ENCODE measurements at regions not wholly inside any gene's neighbourhood (a gene's known extent, or its start where the extent isn't known, plus 50 kb on each side); places are given as distances from the start of the nearest gene placed in this dataset.
"Not testable (repeated sequence)": the region's sequence is repeated elsewhere in the genome, so short reads cannot be mapped to it uniquely, and the experiment has no call there.

DNA sequence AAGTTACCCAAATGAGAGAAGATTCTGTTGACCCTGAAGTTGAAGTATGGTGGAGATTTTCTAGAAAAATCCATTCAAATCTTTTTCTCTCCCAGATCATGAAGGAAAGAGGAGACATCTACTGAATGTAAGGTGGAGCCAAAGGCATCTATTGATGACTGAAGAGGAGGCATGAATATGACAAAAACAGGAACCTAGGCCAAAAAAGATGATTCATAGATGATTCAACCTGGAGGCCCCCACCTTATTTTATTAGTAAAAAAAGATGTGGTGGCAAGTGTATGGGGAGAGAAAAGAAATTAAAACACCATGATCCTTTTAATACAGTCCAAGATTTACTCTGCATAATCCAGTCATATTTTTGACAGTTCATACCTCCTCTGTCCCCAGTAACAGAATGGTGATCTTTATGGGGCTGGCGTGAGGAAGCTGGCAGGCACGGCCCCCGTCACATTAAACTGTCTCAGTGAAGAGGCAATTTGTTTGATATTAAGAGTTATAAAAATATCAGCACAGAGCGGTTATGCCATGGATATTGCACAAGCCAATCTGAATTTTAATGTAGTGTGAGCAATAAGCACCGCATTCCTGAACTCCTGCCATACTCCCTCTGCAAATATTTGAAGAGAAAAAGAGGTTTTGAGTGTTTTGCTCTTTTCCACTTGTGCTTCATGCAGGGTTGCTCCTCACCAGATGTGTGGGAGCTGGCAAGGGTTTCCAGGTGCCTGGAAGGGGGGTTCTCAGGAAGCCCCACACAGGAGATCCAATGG, 94.4 kb downstream of the TRIM43 start:
- DNase-seq (ENCODE audit: low spot score): not testable (repeated sequence)

DNA sequence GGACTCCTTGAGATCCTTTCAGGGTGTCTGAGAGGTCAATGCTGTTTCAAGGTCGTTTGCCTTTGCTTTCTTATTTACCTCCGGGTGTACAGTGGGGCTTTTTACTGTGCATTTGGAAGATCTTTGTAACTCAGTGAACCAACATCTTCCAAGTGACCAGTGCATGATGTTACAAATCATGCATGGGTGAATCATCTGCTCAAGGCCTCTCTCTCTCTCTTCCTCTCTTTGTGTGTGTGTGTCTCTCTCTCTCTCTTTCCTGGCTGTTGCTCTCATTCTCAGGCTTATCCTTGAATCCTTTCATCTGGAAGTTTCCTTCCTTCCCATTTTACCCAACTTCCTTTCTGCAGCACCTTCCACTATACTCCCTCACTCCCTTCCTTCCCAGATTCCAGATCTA, 96.1 kb downstream of the TRIM43 start:
- DNase-seq (ENCODE audit: low spot score): not testable (repeated sequence)

DNA sequence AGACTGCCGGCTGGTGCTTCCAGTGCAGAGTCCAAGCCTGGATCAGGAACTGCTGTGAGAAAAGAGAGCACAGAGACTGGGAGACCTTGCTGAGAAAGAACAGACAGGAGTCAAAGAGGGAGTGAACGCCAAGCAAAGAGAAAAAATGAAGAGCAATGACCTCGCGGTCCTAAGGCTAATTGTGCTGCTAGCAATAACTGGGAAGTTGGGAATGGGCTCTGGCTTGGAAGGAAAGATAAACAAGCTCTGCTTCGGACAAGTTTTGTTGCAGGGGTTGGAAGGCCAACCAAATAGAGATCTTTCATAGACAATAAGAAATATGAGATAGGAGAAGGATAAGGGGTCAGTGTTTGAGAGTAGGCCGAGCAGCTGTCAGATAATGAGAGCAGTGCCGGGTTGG, 99.4 kb downstream of the TRIM43 start:
- not testable (repeated sequence) for DNase-seq (ENCODE audit: low spot score)

DNA sequence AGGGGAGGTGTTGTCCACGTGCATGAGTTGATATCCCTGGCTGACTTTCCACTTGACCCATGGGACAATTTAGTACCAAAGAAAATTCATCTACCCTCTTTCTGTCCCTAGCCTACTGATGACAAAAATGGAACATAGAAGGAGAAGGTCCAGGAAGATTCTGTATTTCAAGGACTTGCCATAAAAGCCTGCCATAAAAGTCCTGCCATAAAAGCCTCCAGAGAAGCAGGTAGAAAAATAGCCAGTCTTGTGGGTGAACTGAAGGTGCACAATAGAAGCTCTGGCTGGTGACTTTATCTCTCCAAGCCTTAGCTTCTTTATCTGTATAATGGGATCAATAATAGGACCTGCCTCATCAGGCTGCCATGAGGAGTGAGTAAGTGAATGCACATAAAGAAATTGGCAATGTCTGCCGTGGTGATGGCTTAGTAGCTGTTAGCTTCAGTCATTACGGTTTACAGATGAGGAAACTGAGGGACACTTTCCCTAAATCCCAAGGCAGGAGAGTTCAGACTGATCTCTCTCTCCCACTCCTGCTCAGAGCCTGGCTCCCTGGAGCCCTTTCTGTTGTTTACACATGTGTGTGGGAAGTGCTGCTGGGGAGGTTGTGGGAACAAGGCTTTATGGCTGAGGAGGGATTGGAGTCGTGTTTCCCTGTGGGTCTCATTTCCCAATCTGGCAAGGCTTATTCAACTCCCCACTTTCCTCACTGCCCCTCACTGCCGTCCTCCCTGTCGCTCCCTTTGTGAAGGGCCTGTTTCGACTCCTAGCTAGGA, 101.5 kb downstream of the TRIM43 start:
- not testable (repeated sequence) for DNase-seq (ENCODE audit: low spot score)

DNA sequence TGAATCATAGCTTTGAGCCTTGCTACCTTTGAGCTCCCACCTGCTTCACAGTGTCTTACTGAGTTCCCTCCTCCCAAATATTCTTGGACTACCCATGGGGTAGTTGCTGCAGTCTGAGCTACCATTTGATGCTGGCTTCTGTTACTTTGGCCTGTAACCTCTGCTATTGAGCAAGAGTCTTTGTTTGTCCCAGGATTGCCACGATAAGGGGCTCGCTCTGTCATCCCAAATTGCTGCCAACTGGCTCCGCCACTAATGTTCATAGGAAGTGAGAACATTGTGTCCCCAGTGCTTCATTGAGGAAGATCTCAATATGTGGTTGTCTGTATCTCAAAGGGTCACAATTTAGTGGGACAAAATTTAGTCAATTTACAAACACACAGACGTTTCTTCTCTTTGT, 103.8 kb downstream of the TRIM43 start:
- DNase-seq (ENCODE audit: low spot score): no peak

DNA sequence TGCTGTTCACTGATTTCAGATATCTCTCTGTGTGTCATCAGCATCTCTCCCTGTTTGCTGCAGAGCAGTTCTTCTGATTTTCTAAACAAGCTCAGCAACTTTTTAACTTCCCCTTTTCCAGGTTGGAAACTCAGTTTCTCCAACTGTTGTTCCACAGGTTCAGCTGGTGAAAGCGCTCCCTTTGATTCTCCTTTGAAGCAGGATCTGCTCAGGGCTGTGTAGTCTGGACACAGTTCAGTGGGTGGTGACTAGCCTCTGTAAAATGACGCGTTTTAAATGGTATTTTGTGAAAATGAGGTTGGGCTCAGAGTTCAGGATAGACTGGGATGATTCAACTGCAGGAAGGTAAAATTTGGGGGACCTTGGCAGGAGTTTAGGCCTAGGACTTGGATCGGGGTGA, 106.3 kb downstream of the TRIM43 start:
- DNase-seq (ENCODE audit: low spot score): no peak

DNA sequence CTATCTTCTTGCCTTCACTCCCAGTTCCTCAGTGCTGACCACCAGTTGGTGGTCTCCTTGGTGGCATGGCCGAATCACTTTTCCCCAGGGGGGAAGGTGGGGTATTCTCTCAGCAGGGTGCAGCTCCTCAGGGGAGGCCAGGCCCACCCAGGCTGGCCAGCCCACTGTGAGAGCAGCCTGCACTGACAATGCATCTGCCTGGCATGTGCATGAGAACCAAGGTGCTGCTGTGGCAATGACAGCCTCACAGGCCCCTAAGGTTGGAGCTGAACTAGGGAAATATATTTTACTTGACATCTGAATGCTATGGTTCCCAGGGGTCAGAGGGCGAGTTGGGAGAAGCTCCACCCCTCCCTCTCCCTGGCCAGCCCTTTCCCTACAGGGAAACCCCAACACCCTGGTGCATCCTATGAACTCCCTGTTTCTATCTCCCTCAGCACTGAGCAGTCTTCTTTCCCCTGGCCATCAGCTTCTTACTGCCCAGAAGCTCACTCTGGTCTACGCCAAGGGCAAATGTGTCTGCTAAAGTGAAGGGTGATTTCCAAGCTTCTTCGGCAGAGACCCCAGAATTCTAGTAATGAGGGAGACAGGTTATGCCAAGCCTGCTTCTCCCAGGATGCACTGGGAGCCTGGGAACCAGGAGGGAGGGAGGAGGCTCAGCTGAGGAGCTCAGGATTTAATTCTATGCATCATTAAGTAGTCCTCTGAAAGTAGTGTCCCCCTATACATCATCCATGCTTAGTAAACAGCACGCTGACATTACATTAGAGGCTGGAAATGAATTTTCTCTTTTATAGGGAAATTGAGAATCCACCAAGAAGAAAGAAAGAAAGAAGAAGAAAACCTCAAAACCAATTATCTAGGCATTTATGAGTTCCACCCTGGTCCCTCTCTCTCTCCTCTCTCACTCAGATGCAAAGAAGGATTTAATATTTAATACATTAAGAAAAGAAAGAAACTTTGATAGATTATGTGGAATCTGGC, 107.7 kb downstream of the TRIM43 start:
- DNase-seq (ENCODE audit: low spot score): not testable (repeated sequence)

DNA sequence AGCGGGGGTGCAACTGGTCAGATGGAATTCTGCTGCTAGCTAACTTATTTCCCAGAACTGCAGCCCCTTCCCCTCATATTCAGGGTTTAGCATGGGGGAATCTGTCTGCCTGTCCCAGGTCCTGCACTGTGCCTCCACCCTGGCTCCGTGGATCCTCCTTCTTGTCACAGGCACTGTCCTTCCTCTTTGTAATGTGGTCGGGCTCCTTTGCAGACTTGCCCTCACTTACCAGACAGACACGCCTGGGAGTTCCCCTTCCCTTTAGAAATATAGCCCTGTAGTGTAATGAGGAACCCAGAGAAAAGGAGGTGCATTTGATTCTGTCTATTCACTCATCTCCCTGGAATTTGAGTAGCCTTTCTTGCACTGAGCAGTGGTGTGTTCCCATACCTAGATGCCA, 108.7 kb downstream of the TRIM43 start:
- no peak for DNase-seq (ENCODE audit: low spot score)

DNA sequence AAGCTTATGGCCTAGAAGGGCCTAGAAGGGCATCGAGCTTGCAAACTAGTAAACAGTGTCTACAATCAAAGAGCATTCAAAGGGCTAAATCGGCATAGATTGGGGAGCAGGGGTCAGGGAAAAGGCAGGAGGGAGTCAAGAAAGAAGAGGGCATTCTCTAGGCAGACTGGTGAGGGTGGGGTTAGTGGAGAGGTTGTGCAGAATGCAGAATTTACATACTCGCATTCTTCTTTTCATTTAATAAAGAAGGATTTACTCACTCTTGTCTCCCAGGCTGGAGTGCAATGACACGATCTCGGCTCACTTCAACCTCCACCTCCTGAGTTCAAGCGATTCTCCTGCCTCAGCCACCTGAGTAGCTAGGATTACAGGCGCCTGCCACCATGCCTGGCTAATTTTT, 110.7 kb downstream of the TRIM43 start:
- DNase-seq (ENCODE audit: low spot score): no peak

DNA sequence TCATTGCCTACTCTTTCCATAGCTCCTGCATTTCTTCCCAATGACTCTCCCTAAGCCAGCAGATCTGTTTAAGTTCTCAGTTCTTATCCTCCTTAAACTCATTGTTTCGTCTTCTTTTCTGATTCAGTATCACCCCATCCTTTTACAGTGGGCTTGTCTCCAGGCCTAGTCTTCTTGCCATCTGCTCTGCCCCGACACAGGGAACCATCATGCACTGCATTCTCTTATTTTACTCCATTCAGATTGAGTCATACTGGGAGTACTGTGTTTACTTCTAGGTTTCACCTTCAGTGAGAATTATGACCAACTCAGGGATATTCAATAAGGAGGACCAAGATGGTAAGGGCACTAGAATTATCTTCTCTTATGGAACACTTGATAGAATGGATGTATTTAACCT, 115.4 kb downstream of the TRIM43 start:
- not testable (repeated sequence) for DNase-seq (ENCODE audit: low spot score)

DNA sequence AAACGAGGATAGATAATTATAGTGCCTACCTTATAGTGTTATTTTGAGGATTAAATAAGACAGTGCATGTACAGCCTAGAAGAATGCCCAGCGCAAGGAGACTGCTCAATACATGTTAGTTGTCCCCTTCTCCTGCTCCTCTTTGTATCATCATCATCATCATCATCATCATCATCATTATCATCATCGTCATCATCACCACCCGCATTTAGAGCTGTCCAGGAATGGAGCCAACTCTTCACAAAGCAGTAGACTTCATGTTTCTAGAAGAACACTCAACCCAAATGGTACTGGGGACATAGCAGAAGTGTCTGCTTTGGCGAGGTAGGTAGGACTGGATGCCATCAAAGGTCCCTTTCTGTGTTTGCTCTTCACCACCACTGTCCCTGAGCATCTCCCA, 116.0 kb downstream of the TRIM43 start:
- no peak for DNase-seq (ENCODE audit: low spot score)

DNA sequence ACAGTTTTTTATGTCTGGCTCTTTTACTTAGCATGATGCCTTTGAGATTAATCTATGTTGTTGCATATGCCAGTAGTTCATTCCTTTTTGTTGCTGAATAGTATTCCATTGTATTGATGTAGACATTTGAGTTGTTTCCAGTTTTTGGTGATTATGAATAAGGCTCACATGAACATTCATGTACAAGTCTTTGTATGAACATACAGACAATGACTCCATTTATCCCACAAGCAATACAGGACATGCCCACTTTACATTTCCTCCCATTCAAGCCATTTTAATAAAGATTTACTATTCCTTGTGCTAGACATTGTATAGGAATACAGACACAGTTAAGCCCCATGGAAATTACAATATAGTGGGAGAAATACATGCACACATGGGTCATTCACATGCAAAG, 118.0 kb downstream of the TRIM43 start:
- no peak for DNase-seq (ENCODE audit: low spot score)

DNA sequence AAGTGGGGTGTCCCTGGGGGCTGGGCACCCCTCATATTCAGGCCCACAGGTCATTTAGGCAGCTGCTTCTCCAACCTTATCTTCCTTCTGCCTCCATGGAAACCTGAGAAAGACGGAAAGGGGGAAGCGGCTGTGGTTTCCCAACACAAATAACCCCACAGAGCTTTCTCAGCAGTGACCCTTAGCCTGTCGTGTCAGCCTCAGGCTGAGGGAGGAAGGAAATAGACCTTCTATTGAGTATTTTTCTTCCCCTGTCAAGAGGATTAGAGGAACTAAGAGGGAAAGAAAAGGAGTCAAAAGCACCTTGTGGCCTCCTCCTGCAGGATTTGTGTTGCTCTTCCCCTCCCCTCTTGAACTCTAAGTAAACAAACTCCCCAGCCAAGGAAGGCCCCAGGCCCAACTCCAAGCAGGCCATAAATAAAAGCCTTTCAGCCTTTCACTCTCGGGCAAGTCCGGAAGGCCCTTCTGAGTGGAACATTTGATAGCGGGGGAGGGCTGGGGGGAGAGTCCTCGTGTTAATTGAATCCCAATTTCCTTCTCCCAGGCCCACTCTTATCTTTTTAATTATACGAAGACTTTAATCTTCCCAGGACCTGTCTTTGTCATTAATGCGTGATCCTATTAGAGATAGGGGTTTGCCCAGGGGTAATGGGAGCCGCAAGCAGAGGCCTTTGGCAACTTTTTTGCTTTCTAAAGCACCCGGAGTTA, 121.8 kb downstream of the TRIM43 start:
- not testable (repeated sequence) for DNase-seq (ENCODE audit: low spot score)

DNA sequence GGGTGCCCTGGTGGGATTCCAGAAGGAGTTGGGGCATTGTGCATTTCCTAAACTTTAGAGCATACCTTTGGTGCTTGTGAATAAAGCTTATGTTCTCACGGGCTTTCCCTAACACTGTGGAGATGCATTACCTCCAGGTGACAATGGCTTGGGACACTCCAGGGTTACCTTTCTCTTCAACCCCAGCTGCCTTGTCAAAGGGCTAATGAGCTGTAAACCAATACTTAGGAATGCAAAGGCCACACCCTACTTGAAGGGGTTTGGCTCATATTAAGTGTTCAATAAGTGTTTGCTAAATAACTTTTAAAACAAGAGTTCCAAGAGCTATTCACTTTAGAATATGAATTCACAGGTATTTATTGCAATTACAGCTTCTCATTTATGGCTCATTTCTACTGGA, 122.6 kb downstream of the TRIM43 start:
- not testable (repeated sequence) for DNase-seq (ENCODE audit: low spot score)

DNA sequence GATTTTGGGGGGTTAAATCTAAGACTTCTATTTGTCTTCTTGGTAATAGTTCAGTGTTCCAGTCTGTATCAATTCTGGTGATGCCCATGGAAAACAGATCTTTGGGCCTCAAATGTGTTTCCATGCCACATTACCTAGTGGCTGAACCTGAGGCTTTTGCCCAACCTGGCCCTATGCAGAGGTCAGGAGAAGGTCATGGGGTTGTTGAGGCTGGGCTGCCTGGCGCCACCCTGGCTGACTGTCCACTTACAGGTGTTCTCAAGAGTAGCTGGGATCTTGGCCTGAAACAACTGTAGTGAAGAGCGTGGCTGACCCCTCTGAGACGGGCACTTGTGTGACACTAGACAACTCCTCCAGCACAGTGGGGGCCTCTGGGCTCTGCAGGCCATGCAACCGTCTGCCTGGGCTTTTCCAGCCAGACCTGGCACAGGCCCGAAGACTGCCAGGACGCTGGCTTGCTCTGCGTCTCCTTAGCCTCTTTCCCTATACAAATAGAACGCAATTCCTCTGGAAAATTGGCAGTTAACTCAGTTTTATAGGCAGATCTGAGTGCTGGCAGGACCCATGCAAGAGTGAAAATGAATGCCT, 127.8 kb downstream of the TRIM43 start:
- no peak for DNase-seq (ENCODE audit: low spot score)

DNA sequence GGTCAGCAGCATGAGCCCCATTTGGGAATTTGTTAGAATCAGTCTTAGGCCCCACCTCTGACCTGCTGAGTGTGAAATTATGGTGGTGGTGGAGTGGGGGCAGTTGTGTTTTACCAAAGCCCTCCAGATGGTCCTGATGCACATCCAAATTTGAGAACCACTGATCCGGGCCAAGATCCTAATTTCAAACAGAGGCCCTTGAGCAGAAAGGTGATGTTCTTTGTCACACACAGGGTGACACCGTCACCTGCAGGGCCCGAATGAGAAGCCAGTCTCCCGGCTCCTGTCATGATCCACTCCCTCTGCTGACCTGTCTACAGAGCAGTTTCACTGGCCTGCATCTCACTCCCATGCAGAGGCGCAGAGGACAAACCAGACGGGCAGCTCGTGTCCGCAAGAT, 129.9 kb downstream of the TRIM43 start:
- DNase-seq (ENCODE audit: low spot score): no peak

DNA sequence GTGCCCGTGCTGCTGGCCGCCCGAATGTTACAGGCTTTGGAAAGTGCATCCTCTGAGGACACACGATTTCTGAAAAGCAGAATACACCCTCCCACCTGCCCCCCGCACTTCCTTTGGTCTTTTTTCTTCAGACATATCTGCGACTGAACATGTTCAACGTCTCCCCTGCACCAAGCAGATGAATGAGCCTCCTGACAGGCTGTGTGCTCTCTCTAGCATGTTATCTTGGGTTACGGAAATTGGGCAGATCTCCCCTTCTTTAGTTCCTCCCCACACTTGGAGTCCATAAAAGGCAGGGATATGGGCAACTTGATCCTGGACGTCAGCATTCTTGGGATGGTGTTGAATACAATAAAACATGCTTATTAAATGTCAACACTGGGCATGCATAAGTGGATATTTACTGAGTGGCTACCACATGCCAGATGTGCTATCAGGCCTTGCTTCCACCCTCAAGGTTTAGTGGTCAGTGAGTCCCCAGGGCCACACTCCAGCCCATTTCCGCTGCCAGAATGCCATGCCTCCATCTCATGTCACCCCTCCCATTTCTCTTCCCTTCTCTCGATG, 130.4 kb downstream of the TRIM43 start:
- DNase-seq (ENCODE audit: low spot score): no peak

DNA sequence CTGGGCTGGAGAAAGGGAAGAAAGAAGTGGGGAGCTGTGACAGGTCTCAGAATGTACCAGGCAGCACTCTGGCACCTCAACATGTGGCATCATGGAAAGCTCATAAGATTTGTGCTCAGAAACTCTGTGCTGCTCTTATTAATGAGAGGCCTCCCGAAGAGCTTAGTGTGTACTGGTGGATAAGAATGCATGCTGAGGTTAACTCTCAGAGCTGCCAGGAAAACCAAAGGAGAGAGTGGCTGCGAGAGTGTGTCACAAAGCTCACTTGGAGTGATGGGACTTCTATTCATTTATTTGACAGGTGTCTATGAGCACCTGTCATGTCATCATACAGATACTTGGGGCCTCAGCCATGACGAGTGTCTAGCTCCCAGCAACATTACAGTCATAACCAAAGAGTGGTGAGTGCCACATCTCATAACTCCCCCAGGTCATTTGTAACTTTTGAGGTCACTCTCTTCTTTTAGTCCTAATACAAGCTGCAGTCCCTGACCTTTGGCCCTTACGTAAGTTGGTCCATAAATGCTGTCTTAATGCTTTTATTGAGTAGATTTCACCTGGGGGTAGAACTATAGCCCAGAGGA, 131.9 kb downstream of the TRIM43 start:
- not testable (repeated sequence) for DNase-seq (ENCODE audit: low spot score)

DNA sequence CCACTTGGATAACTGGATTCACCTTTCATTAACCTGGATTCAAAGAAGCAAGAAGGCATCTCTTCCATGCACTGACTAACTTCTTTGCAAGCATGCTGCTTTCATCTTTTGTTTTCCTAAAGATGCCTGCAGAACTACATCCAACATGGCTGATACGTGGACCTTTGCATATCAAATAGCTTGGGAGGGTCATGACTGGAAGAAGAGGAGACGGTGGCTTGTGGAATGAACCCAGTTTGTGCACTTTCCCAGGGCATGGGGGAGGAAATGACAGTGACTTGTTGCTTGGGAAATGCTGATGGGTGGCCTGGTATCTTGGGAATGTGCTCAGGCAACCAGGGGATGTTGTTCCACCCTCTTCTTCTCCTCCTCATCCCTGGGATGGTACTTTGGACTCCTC, 133.4 kb downstream of the TRIM43 start:
- DNase-seq (ENCODE audit: low spot score): not testable (repeated sequence)

DNA sequence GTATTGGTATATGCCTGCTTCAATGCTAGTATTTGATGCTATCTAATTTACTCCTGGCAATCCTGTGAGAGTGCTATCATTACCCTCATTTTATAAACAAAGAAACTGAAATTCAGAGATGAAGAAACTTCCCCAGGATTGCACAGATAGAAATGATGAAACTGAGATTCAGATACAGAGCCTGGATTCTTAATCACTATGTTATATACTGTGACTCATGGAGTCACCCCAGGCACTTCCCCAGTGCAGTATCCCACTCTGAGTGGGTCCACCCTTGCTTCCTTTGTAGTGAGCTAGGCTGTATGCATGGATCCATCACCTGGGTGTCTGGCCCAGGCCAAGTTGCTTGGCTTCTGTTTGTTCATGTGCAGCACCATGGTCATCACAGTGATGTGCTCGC, 133.9 kb downstream of the TRIM43 start:
- not testable (repeated sequence) for DNase-seq (ENCODE audit: low spot score)
